ENCODE measurements at regions not wholly inside any gene's neighbourhood (a gene's known extent, or its start where the extent isn't known, plus 50 kb on each side); places are given as distances from the start of the nearest gene placed in this dataset.

DNA sequence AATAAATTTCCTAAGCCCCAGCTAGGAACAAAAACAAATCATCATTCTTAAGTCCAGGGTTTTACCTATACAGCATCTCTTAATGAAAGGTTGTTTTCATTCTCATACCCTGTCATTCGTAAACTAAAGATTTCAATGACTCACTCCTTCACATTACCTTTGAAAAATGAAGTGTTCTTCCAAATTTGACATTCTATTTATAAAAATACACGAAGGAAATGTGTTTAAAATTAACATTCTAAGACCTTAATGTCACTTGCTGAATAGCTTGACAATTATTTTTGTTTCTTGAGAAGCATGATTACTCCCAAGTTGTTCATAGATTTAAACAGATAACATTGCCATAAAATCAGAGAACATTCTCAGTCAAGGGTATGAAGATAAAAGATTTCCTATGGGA, 1188.3 kb upstream of the SORCS1 start:
- Histone ChIP-seq H4K20me1 (ENCODE audit: control insufficient read depth, insufficient read depth, insufficient read length) (no peaks in the 10 kb centered on the region), H2AK5ac (ENCODE audit: insufficient read length, low read length) (no peak overlapping the region), H3K14ac (ENCODE audit: insufficient read depth, low read length) (no peak overlapping the region), H3K27ac (ENCODE audit: insufficient read length, low read depth, low read length) (no peak overlapping the region), H2BK120ac (ENCODE audit: low read depth, low read length, poor library complexity, severe bottlenecking) (no peak overlapping the region), H4K8ac (replicated peaks; ENCODE audit: insufficient read length, low read depth, low read length) (no peak overlapping the region), H4K5ac (ENCODE audit: insufficient read length, low read depth, low read length) (no peak overlapping the region), H3K4me1 (ENCODE audit: insufficient read depth, low read length) (no peaks in the 10 kb centered on the region), H3K23ac (ENCODE audit: insufficient read length, low read depth, low read length) (no peak overlapping the region), H2BK5ac (ENCODE audit: insufficient read length, low read length) (no peak overlapping the region), H2AFZ (ENCODE audit: low read length) (no peak overlapping the region), H3K9me3 (ENCODE audit: control insufficient read depth, low read depth, low read length) (no peaks in the 10 kb centered on the region), H3K18ac (ENCODE audit: insufficient read length, low read depth, low read length) (no peak overlapping the region), H2BK20ac (ENCODE audit: low read depth, low read length, poor library complexity, severe bottlenecking) (no peak overlapping the region), H3K79me1 (ENCODE audit: insufficient read depth, low read depth, low read length, poor library complexity, severe bottlenecking) (no peaks in the 10 kb centered on the region), H3K9ac (ENCODE audit: extremely low read depth, insufficient read length, low read length) (no peak overlapping the region), H3K56ac (ENCODE audit: insufficient read length, low read depth, low read length) (no peak overlapping the region), H3T11ph (ENCODE audit: low read length) (no peak overlapping the region), H2BK15ac (ENCODE audit: low read depth, low read length) (no peak overlapping the region), H3K4me2 (ENCODE audit: insufficient read depth, insufficient read length, low read length) (no peak overlapping the region), H3K23me2 (ENCODE audit: insufficient read length, low read depth, low read length, poor library complexity, severe bottlenecking) (no peaks in the 10 kb centered on the region), H3K4ac (ENCODE audit: low read depth, low read length) (no peak overlapping the region), H4K91ac (ENCODE audit: insufficient read length, low read depth, low read length) (no peak overlapping the region), H2BK12ac (ENCODE audit: insufficient read length, low read depth, low read length) (no peak overlapping the region), H3K79me2 (ENCODE audit: insufficient read depth, low read length) (no peaks in the 10 kb centered on the region), H3K27me3 (ENCODE audit: insufficient read depth, low read length) (no peaks in the 10 kb centered on the region)
- Mint-ChIP-seq H3K4me3 (no peak overlapping the region), H3K27me3 (ENCODE audit: low read depth) (no peaks in the 10 kb centered on the region), H3K9me3 (no peaks in the 10 kb centered on the region; a peak in 1 of 5 replicates), H3K27ac (no peak overlapping the region), H3K36me3 (ENCODE audit: insufficient read depth in 1 of 3, low read depth in 3 of 3) (no peaks in the 10 kb centered on the region), H3K4me1 (no peaks in the 10 kb centered on the region)
- no CpG with 5 or more reads among the region's 2 CpGs for WGBS (ENCODE audit: extremely low coverage, insufficient read length, low lambda C conversion rate)
- TF ChIP-seq, protein P1, sequence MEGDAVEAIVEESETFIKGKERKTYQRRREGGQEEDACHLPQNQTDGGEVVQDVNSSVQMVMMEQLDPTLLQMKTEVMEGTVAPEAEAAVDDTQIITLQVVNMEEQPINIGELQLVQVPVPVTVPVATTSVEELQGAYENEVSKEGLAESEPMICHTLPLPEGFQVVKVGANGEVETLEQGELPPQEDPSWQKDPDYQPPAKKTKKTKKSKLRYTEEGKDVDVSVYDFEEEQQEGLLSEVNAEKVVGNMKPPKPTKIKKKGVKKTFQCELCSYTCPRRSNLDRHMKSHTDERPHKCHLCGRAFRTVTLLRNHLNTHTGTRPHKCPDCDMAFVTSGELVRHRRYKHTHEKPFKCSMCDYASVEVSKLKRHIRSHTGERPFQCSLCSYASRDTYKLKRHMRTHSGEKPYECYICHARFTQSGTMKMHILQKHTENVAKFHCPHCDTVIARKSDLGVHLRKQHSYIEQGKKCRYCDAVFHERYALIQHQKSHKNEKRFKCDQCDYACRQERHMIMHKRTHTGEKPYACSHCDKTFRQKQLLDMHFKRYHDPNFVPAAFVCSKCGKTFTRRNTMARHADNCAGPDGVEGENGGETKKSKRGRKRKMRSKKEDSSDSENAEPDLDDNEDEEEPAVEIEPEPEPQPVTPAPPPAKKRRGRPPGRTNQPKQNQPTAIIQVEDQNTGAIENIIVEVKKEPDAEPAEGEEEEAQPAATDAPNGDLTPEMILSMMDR (conservative IDR thresholded peaks at IDR 0.05), result no peak
- DNase-seq, result no peak

Measured in H9 (cell line).